A673 (cell line): ENCODE measurements at regions not wholly inside any gene's neighbourhood (a gene's known extent, or its start where the extent isn't known, plus 50 kb on each side); places are given as distances from the start of the nearest gene placed in this dataset.

ENCODE experiments used
- BruUV-seq: library from RNA; stranded (reverse); fragments of 400-500 nt; replicated peaks from 2 replicates; lab custom pipeline; 2021; lab: Mats Ljungman, UMichigan
- CTCF ChIA-PET: fragments of 300-600 bp; sonication (Branson Sonifier 250); formaldehyde crosslinking; loops from one replicate; lab custom pipeline; 2022; ENCODE audit warnings: antibody characterized with exemption; lab: Charles Lee
- POLR2A ChIA-PET: fragments of 300-600 bp; sonication (Branson Sonifier 250); formaldehyde crosslinking; loops from one replicate; lab custom pipeline; 2022; ENCODE audit warnings: antibody characterized with exemption; ENCODE audit not compliant: low non-redundant PET; lab: Charles Lee
- DNase-seq: peaks from one replicate; pipeline ENCODE4 v3.0.0-alpha.2; 2015; ENCODE audit warnings: low spot score
- H3K27ac ChIP-seq: fragments of 200-600 bp; sonication (generic); 2 replicates; pipeline ENCODE4 v1.5.1; 2016; ENCODE audit warnings: mixed run types, low read depth, mild to moderate bottlenecking, mixed read lengths, antibody characterized with exemption, low read length; ENCODE audit not compliant: poor library complexity, severe bottlenecking
- H3K27me3 ChIP-seq: fragments of 200-600 bp; sonication (generic); replicated peaks from 2 replicates; pipeline ENCODE4 v1.6.1; 2017; ENCODE audit warnings: mixed run types, low read depth, mild to moderate bottlenecking, mixed read lengths, antibody characterized with exemption, low read length; ENCODE audit not compliant: insufficient read depth, poor library complexity
- H3K36me3 ChIP-seq: fragments of 200-600 bp; sonication (generic); 2 replicates; pipeline ENCODE4 v1.6.1; 2016; ENCODE audit warnings: mixed run types, mild to moderate bottlenecking, mixed read lengths, antibody characterized with exemption, low read length; ENCODE audit not compliant: insufficient read depth, poor library complexity, severe bottlenecking
- H3K4me1 ChIP-seq: fragments of 200-600 bp; sonication (generic); 2 replicates; pipeline ENCODE4 v1.6.1; 2017; ENCODE audit warnings: mixed run types, mild to moderate bottlenecking, mixed read lengths, antibody characterized with exemption, low read length; ENCODE audit not compliant: insufficient read depth, poor library complexity, severe bottlenecking
- H3K4me3 ChIP-seq: fragments of 200-600 bp; sonication (generic); 2 replicates; pipeline ENCODE4 v1.5.1; 2016; ENCODE audit warnings: low read depth, mixed run types, mild to moderate bottlenecking, mixed read lengths, low read length; ENCODE audit not compliant: poor library complexity, severe bottlenecking
- H3K9me3 ChIP-seq: fragments of 200-600 bp; sonication (generic); 2 replicates; pipeline ENCODE4 v1.6.1; 2016; ENCODE audit warnings: mixed run types, low read depth, mild to moderate bottlenecking, mixed read lengths, antibody characterized with exemption, low read length; ENCODE audit not compliant: poor library complexity, severe bottlenecking
- EZH2 ChIP-seq: fragments of 200-600 bp; sonication (generic); IDR thresholded peaks from 2 replicates; pipeline ENCODE4 v1.6.1; 2017; ENCODE audit warnings: borderline replicate concordance, low read depth, mild to moderate bottlenecking, mixed read lengths, antibody characterized with exemption, low read length; ENCODE audit not compliant: poor library complexity, severe bottlenecking
- intact Hi-C: fragments of 100-400 bp; cut with micrococcal nuclease; formaldehyde crosslinking; loops from one replicate; pipeline ENCODE4 v1.10.0; 2022; ENCODE audit not compliant: unreplicated experiment
- TF ChIP-seq, protein P1 (sequence below): fragments of 300-800, 200-600 bp; sonication (generic); conservative IDR thresholded peaks from 2 replicates; pipeline ENCODE4 v1.5.1; 2017; ENCODE audit warnings: low read depth, mild to moderate bottlenecking, antibody characterized with exemption, low read length, moderate library complexity, mixed read lengths

DNA sequence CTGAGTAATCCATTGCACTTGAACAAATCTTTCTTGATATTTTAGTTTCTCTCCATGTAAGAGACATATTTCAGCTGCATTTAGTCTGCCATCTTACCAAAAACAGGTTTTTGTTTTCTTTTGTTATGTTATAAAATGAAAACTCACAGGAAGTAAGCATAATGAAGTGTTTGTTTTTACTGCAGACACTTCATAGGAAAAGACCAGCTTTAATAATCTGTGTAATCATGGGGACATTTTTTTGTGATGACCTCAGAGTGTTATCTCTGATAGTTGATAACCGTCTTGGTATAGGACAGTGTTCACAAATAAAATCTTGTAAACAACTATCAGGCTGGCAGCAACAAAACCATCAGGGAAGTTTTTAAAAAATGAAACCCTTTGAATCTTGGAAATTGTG is 266.2 kb upstream of the OR4E1 start:
- no peaks in the 10 kb centered on the region for H3K27me3 ChIP-seq
- TF ChIP-seq, protein P1, sequence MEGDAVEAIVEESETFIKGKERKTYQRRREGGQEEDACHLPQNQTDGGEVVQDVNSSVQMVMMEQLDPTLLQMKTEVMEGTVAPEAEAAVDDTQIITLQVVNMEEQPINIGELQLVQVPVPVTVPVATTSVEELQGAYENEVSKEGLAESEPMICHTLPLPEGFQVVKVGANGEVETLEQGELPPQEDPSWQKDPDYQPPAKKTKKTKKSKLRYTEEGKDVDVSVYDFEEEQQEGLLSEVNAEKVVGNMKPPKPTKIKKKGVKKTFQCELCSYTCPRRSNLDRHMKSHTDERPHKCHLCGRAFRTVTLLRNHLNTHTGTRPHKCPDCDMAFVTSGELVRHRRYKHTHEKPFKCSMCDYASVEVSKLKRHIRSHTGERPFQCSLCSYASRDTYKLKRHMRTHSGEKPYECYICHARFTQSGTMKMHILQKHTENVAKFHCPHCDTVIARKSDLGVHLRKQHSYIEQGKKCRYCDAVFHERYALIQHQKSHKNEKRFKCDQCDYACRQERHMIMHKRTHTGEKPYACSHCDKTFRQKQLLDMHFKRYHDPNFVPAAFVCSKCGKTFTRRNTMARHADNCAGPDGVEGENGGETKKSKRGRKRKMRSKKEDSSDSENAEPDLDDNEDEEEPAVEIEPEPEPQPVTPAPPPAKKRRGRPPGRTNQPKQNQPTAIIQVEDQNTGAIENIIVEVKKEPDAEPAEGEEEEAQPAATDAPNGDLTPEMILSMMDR: no peak
- no peak for TF ChIP-seq EZH2
- no peaks in the 10 kb centered on the region for H3K36me3 ChIP-seq
- intact Hi-C loops: no loop called here
- no peak for DNase-seq
- ChIA-PET CTCF (no interaction called here), POLR2A (no interaction called here)
- H3K9me3 ChIP-seq: no peaks in the 10 kb centered on the region
- no peak overlapping the region for H3K27ac ChIP-seq
- no peak overlapping the region for H3K4me3 ChIP-seq
- BruUV-seq: no TSS peak
- H3K4me1 ChIP-seq: no peaks in the 10 kb centered on the region

DNA sequence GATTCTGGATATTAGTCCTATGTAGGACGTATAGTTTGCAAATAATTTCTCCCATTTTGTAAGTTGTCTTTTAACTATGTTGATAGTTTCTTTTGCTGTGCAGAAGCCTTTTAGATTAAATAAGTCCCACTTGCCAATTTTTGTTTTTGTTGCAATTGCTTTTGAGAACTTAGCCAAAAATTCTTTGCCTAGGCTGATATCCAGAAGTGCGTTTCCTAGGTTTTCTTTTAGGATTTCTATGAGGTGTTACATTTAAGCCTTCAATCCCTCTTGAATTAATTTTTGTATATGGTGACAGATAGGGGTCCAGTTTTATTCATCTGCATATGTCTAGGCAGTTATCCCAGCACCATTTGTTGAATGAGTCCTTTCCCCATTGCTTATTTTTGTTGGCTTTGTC is 264.4 kb upstream of the OR4E1 start:
- intact Hi-C loops: no loop called here
- DNase-seq: no peak
- no peaks in the 10 kb centered on the region for H3K4me1 ChIP-seq
- ChIA-PET POLR2A (no interaction called here), CTCF (no interaction called here)
- H3K9me3 ChIP-seq: no peaks in the 10 kb centered on the region
- no peaks in the 10 kb centered on the region for H3K27me3 ChIP-seq
- H3K36me3 ChIP-seq: no peaks in the 10 kb centered on the region
- no peak overlapping the region for H3K4me3 ChIP-seq
- TF ChIP-seq, protein P1: no peak
- no peak for TF ChIP-seq EZH2
- no TSS peak for BruUV-seq
- no peak overlapping the region for H3K27ac ChIP-seq

DNA sequence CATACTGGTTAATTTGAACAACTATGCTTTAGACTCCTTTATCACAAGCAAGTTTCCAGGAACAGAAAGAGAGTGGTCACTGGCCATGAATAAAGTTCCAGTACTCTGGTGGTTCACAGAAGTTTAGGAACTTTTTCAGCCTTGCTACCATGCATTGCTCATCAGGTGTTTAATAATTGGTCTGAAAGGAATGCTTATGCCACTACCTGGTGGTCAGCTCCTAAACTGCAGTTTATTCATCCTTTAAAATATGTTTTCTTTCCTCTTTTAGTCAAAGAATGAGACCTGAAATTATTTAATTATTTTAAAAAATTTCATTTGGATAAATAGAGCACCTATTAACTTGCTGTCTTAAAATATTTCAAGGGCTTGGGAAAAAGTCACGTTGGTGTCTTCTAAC is 260.1 kb upstream of the OR4E1 start:
- Histone ChIP-seq H3K4me1 (no peaks in the 10 kb centered on the region), H3K4me3 (no peak overlapping the region), H3K27me3 (no peaks in the 10 kb centered on the region), H3K36me3 (no peaks in the 10 kb centered on the region), H3K9me3 (no peaks in the 10 kb centered on the region), H3K27ac (no peak overlapping the region)
- no peak for DNase-seq
- ChIA-PET POLR2A (no interaction called here), CTCF (interaction anchor here (1.0 kb wide), 1 partner anchor 16 kb away, joined by 4 read pairs; no protein-coding TSS in a partner anchor)
- intact Hi-C loops: no loop called here
- no TSS peak for BruUV-seq
- TF ChIP-seq EZH2: no peak
- TF ChIP-seq, protein P1: peak; percentile 26; the same call in 1 of the 2 replicates
